HG03066 (cell line): ENCODE measurements at regions not wholly inside any gene's neighbourhood (a gene's known extent, or its start where the extent isn't known, plus 50 kb on each side); places are given as distances from the start of the nearest gene placed in this dataset.

Experiments used
- ATAC-seq: cut with Tn5 transposase; IDR thresholded peaks from one replicate; pipeline ENCODE4 v1.9.1; 2021; ENCODE audit warnings: low read depth; ENCODE audit not compliant: unreplicated experiment

DNA sequence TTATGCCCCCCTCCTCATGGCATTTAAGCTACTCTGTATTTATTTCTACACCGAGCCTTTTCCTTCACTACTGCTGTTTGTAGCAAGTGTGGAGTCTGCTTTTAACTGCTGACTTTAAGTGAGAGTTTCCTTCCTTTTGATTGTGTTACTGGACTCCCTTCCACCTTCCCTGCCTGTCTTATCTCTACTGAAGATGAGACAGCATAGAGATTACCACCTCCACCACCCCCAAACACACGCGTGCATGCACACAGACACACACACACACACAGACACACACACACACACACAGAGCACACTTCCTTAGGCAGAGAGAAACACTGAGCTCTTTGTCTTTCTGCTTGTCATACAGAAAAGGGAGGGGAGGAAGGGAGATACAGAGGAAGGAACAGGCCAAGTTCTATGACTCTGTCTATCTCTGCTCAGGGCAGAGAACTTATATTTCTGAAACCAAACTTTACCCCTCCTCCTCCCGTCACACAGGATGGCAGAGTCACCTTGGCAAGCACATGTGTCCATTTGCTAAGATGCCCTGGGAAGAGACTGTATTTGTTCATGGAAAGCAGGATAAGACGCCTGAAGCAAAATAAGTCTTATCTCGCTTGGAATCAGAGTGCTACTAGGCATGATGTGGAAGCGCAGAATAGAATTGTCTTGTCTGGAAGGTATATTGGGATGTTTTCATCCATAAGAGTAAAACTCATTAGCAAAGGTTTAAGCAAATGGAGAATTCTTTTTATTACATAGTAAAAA is 81.8 kb upstream of the CAV2 start:
- no peak for ATAC-seq

DNA sequence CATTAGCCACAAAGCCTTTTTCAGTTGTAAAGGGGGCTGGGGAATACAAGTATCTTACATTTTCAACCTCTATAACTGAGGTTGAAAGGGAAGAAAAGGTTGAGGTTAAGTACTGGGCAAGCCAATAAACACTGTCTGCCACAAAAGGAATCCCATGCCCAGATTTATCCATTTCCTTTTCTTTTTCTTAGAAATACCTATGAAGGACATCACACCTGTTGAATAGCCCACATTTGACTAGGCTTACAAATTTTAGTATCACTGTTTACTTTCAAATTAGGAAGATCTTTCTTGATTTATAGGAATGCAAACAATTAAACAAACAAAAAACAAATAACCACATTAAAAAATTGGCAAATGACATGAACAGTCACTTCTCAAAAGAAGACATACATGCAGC is 81.0 kb upstream of the CAV2 start:
- no peak for ATAC-seq

DNA sequence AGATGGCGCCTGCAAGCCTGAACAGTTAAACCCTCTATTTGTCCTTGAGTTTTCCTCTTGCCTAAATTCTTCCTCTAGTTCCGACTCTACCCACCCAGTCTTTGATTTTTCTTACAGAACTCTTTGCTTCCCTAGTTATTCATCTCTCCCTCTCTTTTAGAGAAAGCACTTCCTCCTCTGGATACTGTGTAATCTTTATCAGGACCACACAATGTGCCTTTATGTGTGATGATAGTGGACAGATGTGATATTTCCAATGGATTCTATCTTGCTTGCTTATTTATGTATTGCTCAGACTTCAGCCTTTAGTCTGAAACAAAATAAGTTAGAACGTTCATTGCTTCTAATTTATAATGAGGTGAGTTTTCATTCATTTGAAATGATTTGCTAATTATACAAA is 79.5 kb upstream of the CAV2 start:
- no peak for ATAC-seq

DNA sequence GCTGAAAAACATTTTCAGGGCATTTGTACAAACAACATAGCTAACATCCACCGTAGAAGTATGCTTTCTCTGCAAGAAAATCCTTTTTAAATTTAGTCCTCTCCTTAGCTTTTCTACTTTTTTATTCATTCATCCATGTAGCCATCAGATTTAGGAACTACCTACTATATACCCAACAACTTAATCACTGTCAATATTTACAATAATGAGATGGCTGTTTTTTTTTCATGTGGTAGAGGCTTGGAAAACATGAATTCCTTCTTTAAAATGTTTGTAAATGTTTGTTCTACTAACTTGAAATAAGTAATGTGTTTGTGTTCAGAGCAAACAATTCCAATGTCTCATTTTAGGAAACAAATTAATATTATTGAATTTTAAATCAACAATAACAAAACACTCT is 78.2 kb upstream of the CAV2 start:
- ATAC-seq: no peak

DNA sequence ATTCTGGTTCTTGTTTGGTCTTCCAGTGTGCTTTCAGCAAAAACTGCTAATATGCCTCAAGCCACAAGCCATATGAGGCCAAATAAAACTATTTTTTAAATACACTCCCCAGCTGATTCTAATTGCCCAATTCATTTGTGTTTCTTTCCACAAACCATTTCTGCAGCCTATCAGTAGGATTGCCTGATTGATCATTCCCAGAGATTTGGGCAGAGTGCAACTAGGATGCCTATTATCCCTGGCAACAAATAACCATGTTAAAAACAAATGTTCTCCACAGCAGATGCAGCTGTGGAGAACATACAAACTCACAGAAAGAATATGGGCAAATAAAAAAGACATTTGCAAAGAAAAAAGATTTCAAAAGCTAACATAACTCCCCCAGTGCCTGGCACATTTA is 76.9 kb upstream of the CAV2 start:
- ATAC-seq: no peak

DNA sequence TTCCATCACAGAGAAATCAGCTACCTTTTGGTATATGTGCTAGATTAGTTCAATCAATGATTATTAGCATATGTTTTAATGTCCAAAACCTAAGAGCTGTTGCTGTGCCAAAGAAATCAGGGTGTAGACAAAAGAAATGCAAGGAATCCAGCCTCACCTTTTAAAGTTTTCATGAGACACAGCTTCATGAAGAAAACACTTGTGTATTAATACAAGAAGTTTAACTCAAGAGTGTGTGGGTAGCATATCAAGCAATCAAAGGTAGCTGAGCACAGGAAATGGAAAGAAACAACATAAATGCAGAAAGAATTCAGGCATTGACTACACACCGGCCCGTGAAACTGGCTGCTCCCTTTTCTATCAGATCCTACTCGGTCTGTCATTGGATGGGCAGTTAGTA is 76.0 kb upstream of the CAV2 start:
- no peak for ATAC-seq

DNA sequence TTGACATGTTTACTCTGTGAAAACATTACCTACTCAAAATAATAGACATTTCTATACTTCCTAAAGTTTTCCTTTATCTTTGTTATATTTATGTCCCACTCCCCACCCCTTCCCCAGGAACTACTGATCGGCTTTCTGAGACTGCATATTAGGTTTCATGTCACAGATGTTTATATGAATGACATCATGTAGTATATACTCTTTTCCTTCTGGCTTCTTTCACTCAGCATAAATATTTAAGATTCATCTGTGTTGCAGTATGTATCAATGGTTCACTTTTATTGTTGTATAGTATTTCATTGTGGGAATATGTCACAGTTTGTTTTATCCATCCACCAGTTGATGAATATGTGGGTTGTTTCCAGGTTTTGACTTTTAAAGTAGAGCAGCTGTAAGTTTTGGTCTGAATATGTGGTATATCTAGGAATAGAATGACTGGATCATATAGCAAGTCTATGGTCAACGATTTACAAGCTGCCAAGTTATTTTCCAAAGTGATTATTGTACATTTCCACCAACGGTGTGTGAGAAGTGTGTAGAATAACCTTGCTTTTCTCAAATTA is 73.8 kb upstream of the CAV2 start:
- no peak for ATAC-seq

DNA sequence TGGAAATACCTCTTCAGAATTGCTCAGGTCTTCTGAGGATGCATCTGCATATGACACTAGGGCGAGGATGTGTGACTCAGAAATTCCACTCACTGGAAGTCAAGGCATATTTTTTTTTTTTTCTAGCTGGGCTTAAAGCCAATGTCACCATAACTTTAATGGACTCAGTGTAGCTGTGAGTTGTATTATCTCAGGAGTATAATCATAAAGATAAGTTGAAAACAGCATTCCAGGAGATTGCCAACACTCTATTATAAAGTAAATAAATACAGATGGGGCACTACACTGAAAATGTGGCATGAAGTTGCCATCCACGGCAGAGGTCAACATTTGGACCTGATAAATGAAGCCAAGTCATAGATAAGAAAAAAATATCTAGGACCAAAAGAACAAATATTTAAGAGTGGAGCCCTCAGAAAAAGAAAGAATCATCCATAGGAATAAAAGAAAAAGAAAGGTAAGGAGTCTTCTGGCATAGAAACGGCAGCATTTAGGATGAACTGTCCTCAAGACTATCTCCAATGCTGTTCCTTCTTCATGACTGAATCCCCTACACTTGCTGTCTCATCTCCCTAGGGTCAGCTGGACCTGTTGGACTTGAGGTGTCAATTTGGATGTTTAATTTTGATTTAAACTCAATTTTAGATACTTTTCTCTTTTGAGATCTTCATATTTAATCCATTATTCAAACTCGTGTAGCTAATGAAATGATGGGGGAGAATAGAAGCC is 72.9 kb upstream of the CAV2 start:
- no peak for ATAC-seq

DNA sequence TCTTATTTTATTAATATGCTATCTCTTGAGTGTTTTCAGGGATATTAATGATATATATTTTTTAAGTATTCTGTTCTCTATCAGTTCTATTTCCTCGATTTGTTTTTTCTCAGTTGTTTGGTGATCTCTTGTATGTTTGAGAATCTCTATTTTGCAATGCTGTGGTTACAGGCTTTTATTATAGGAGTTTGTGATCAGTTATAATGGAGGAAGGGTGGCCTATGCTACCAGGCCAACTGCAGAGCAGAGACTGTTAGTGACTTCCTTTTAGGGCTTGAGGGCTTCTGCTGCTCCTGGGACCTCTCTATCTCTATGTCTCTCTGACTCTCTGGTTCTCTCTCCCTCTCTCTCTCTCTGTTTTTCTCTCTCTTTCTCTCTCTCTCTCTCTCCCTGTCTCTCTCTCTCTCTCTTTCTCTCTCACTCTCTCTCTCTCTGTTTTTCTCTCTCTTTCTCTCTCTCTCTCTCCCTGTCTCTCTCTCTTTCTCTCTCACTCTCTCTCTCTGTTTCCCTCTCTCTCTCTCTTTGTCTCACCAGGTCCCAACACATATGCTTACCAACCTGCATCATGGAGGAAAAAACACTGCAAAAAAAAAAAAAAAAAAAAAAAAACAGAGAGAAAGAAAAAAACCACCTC is 69.4 kb upstream of the CAV2 start:
- ATAC-seq: no peak

DNA sequence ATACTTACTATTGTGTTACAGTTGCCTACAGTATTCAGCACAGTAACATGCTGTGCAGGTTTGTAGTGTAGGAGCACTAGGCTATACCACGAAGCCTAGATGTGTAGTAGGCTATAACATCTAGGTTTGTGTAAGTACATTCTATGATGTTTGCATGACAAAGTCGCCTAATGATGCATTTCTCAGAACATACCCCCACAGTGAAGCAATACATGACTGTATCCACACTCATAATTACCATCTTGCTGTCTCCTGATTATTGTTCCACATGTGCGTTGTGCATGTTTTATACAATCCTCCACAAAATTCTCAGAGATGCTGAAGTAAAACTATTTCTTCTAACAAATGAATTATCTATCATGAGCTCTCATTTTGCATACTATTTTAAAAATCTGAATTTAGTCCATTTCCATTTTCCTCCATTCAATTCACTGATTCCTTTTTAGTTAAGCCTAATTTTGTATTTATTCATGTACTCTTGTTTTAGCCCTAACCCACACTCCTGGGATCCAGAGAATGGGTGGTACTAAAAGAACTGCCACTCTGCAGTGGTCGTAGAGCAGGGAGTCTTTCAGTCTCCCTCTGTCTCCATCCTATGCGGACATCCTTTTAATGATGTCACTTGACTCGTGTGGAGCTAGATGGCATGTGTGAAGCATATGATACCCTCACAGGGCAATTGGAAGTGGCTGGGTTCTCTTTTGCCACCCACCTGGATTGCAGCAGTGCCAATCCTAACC is 67.6 kb upstream of the CAV2 start:
- no peak for ATAC-seq

DNA sequence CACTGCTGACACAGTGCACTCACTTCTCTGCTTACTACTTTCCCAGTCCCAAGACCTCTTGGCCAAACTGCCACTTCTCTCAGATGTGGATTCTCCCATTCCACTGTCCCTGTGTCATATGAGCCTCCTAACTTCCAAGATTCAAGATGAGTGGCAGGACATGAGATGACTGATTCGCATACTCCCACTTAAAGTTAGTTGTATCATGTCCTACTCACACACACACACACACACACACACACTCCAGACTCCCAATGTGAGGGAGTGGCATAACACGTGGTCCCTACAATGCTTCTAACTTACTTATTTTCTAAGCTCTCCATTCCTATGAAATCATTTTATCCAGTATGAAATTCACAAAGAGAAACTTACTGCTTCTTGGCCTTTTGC is 67.0 kb upstream of the CAV2 start:
- ATAC-seq: no peak

DNA sequence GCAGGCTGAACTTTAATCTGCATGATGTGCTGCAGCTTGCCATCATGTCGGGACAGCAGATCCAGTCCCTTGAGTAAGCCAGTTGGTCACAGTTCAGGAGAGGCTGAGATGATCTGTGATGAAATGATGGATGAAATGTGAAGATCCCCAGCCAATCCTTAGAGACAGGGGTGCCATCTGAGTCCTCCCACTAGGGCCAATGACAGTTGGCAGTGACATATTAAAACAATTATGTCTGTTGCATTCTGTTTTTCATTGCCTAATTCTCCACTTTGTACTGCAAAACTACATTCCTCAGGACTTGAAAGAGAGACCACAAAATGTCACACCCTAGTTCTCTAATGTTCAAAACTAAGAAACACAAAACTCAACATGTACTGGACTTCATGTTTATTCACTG is 66.3 kb upstream of the CAV2 start:
- ATAC-seq: no peak

DNA sequence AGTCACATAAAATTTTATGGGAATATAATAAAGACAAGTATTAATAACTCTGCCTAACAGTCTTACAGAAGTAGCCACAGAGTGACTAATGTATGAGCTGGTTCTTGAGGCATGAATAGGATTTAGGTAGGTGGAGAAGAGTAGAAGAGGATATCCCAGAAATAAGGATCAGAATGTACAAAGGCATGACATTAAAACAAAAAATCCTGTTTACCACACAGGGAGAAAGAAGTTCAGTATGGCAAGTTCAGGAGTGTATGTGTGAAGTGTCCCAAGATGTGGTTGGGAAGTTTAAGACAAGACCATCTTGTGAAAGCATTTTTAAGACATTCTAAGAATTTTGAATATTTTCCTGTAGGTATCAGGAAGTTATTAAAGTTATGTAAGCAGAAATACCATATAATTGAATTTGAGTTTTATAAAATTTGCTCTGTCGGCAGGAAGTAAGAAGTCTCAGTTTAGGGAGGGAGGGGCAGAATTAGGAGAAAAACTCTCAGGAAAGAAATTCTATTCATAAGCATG is 64.7 kb upstream of the CAV2 start:
- no peak for ATAC-seq

DNA sequence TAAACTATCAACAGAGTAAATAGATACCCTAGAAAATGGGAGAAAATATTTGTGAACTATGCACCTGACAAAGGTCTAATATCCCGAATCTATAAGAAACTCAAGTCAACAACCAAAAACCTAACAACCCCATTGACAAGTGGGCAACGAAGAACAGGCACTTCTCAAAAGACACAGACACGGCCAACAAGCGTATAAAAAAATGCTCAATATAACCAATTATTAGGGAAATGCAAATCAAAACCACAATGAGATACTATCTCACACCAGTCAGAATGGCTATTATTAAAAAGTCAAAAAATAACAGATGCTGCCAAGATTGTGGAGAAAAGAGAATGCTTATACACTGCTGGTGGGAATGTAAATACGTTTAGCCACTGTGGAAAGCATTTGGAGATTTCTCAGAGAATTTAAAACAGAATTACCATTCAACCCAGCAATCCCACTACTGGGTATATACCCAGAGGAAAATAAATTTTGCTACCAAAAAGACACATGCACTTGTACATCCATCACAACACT is 63.2 kb upstream of the CAV2 start:
- ATAC-seq: no peak

DNA sequence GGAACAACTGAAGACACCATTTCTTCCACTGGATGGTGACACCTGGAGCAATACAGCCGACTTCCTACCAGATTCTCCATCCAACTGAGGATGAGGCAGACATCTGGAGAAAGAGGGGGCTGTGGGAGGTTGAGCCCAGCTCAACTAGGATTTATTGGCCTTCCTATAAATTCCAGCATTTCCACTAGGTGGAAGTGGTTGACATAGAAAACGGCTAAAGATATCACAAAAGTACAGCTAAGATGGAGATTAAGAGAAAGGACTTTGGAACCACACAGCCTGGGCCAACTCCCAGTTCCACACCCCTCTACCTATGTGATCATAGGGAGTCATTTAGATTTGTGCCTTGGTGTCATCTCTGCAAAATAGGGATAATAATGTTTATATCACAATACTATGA is 61.3 kb upstream of the CAV2 start:
- no peak for ATAC-seq

DNA sequence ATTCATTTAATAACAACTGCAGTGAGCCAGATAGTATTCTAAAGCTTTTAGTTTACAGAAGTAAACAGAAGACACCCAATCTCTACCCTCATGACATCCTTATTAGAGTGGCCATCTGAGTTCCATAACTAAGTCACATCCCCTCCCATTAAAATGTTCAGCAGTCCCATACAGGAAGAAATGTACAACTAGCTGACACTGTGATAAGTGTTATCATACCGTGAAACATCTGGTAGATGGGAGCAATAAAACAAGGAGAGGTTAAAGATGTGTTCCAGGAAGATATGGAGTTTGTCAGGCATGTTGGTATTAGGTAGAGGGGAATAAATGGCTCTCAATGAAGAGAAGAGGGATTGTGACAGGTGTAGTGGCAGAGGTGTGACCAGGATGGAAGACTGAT is 60.5 kb upstream of the CAV2 start:
- ATAC-seq: no peak

DNA sequence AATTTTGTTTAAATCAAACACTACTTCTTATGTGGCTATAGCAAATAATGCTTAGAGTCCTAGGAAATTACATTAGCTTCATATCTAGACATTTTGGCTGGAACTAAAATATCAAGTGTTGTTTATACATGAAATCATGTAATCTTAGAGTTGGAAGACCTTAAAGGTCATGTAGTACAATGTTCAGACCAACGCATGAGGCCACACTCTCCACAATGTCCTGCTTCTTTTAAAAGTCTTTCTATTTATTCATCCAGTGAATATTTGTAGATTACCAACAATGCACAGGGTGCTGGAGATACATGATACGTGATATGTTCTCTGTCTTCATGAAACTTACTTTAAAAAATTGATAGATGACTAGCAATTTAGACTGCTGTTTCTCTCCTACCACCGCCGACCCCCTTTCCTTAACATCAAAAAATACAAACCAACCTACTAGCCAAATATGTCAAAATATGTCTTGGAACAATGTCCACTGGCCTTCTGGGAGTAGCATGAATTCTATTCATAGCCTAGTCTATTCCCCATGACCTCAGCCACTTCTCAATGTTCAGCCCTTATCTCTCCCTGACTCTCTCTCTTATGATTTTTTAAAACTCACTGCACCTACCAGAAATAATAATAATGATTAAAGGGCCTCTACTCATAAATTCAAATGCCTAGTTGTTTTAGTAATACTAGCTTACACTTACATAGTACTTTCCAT is 59.5 kb upstream of the CAV2 start:
- no peak for ATAC-seq

DNA sequence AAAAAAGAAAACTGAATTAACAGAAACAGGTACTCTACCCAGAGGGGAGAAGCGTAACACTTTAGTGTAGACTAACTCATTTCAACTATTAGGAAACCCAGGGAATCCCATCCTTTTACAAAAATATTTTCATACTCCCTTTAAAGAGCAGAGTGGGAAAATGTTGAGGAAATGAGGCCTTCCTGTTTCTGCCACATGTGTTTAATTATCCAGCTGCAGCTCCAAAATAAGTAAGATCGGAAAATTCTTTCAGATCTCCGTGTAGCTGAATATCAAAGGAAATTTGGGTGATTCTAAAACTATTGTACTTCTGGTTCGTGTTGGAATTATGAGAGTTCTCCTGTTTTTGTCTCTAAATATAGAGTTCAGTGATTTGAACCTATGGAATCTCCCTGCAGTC is 58.0 kb upstream of the CAV2 start:
- no peak for ATAC-seq

DNA sequence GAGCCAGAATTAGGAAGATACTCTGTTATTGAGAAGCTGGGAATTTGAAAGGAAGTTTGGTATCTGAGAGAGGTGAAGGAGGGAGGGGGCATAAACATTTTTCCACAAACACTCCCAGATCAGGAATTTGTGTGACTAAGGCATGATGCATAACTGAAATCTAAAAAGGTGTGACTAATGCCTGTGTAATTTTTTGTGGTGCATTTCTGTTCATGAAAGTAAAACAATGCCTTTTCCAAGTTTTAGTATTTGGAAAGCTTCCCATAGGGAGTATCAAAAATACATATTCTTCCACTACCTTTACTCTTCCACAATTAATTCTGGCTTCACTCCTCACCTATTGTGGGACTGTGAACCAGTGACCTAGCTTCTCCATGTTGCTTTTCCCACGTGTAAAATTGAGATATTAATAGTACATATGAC is 56.4 kb upstream of the CAV2 start:
- no peak for ATAC-seq

DNA sequence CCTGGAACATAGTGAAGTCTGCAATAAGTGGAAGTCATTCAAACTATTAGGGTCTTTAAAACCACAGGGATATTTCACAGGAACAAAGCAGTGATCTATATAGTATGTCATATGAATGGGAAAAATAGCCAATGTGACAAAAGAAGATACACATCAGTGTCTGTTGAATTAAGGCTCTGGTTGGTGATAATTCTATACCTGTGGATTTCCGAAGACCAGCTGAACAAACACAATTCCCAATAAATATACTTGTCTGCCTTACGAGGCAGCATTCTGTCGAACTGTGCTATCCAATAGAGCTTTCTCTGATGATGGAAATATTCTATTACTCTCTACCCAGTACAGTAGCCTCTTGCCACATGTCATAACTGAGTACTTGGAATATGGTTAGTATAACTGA is 55.9 kb upstream of the CAV2 start:
- ATAC-seq: no peak
